ENCODE measurements at regions not wholly inside any gene's neighbourhood (a gene's known extent, or its start where the extent isn't known, plus 50 kb on each side); places are given as distances from the start of the nearest gene placed in this dataset.
"Not testable (repeated sequence)": the region's sequence is repeated elsewhere in the genome, so short reads cannot be mapped to it uniquely, and the experiment has no call there.

- DNase-seq (no peak), ATAC-seq (no peak)
- Histone ChIP-seq H3K9me3 (peaks cover 0 to 29% (median 8%) of the 10 kb centered on the region in 12 donors), H3K4me3 (no peak overlapping the region), H3K4me1 (no peaks in the 10 kb centered on the region), H3K36me3 (no peaks in the 10 kb centered on the region), H3K27me3 (no peaks in the 10 kb centered on the region), H3K27ac (no peak overlapping the region)
- intact Hi-C loops (cut with DNase I): no loop called here
- TF ChIP-seq CTCF (IDR thresholded peaks at IDR 0.05) (no peak), POLR2A (IDR thresholded peaks at IDR 0.05) (no peak)
- 47 to 95% (median 89%) methylated on average over 1 of the region's 1 CpG for WGBS, 4 donors
These were observed 145.7 kb upstream of the ALG10 start for GRCh38 chr12:33876618-33877017.

DNA sequence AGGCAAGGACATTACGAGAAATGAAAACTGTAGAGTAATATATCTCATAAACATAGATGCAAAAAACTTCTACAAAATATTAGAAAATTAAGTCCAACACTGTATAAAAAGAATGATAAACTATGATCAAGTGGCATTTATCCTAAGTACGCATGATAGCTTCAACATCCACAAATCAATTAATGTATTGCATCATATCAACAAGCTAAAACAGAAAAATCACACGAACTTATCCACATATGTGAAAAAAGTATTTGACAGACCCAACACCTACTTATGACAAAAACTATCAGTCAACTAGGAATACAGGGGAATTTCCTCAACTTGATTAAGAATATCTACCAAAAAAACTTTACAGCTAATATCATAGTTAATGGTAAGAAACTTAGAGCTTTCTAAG is 129.9 kb upstream of the ALG10 start:
- Histone ChIP-seq H3K36me3 (no peaks in the 10 kb centered on the region), H3K9me3 (peaks cover 0 to 18% (median 0%) of the 10 kb centered on the region in 12 donors), H3K27ac (no peak overlapping the region), H3K27me3 (no peaks in the 10 kb centered on the region), H3K4me3 (no peak overlapping the region), H3K4me1 (no peaks in the 10 kb centered on the region)
- TF ChIP-seq POLR2A (IDR thresholded peaks at IDR 0.05): no peak
- no peak for TF ChIP-seq CTCF (IDR thresholded peaks at IDR 0.05)
- ATAC-seq (no peak), DNase-seq (no peak)
- WGBS, 4 donors: 59 to 74% (median 71%) methylated on average over 3 of the region's 3 CpGs
- intact Hi-C loops (cut with DNase I): no loop called here

GRCh38 chr12:33920460-33920859 is 101.8 kb upstream of the ALG10 start:
- H3K27me3 ChIP-seq; H3K36me3 ChIP-seq; H3K27ac ChIP-seq; H3K4me3 ChIP-seq; H3K4me1 ChIP-seq; ATAC-seq; intact Hi-C loops (cut with DNase I): not testable (repeated sequence)
- WGBS, 4 donors: 63 to 85% (median 78%) methylated on average over 4 to 5 of the region's 5 CpGs
- H3K9me3 ChIP-seq: peaks cover 0 to 29% (median 6%) of the 10 kb centered on the region in 12 donors
- peak in 1 of 5 donors; percentile 11 for DNase-seq

GRCh38 chr12:33926095-33926494 is 96.2 kb upstream of the ALG10 start:
- WGBS, 4 donors: 62 to 83% (median 74%) methylated on average over 3 of the region's 3 CpGs
- Histone ChIP-seq H3K4me1 (no peaks in the 10 kb centered on the region), H3K27me3 (no peaks in the 10 kb centered on the region), H3K4me3 (no peak overlapping the region), H3K9me3 (peaks cover 0 to 23% (median 4%) of the 10 kb centered on the region in 12 donors), H3K36me3 (no peaks in the 10 kb centered on the region), H3K27ac (no peak overlapping the region)
- no peak for DNase-seq
- ATAC-seq: no peak
- TF ChIP-seq POLR2A (IDR thresholded peaks at IDR 0.05): no peak
- no peak for TF ChIP-seq CTCF (IDR thresholded peaks at IDR 0.05)
- intact Hi-C loops (cut with DNase I): no loop called here

- H3K27me3 ChIP-seq; ATAC-seq; H3K4me1 ChIP-seq; H3K9me3 ChIP-seq; H3K4me3 ChIP-seq; intact Hi-C loops (cut with DNase I); H3K36me3 ChIP-seq; DNase-seq; H3K27ac ChIP-seq: not testable (repeated sequence)
- WGBS, 4 donors: 58 to 78% (median 69%) methylated on average over 1 of the region's 1 CpG
These were observed 84.6 kb upstream of the ALG10 start for GRCh38 chr12:33937669-33938068.

All from heart left ventricle (tissue), 16 donors.